HCT116 (cell line): ENCODE measurements at regions not wholly inside any gene's neighbourhood (a gene's known extent, or its start where the extent isn't known, plus 50 kb on each side); places are given as distances from the start of the nearest gene placed in this dataset.

ENCODE experiments used
- ATAC-seq: fragments of 200-7000 bp; cut with Tn5 transposase; 2 replicates; pipeline ENCODE4 v1.9.1; 2020; ENCODE audit warnings: mild to moderate bottlenecking, moderate library complexity
- BruUV-seq: library from RNA; stranded (reverse); fragments of 400-500 nt; replicated peaks from 2 replicates; lab custom pipeline; 2021; lab: Mats Ljungman, UMichigan
- CTCF ChIA-PET: fragments of 300-600 bp; sonication (Branson Sonifier 250); formaldehyde crosslinking; loops from one replicate; lab custom pipeline; 2021; ENCODE audit warnings: antibody characterized with exemption; lab: Charles Lee
- POLR2A ChIA-PET: fragments of 300-600, 350-600 bp; sonication (Branson Sonifier 250); formaldehyde crosslinking; loops from one replicate; lab custom pipeline; 2021; ENCODE audit warnings: antibody characterized with exemption; lab: Charles Lee
- RAD21 ChIA-PET, 2 experiments: fragments of 300-600 bp; sonication (Branson Sonifier 250); formaldehyde crosslinking; loops; one replicate each; lab custom pipeline; 2023; ENCODE audit warnings: low total read pairs in 2 of 2; ENCODE audit not compliant: uncharacterized antibody in 2 of 2, unreplicated experiment in 2 of 2, low non-redundant PET in 1 of 2; lab: Charles Lee
- DNase-seq: peaks from one replicate; pipeline ENCODE4 v3.0.0-alpha.2; 2010; ENCODE audit warnings: low read depth, low spot score
- H2AFZ ChIP-seq: fragments of 200-600 bp; shearing (Covaris generic), sonication (generic); 2 replicates; pipeline ENCODE4 v1.6.1; 2017; ENCODE audit warnings: low read depth, mixed run types, mixed read lengths, antibody characterized with exemption, low read length; ENCODE audit not compliant: poor library complexity, severe bottlenecking
- H3K27ac ChIP-seq: 2 replicates; pipeline ENCODE4 v1.5.1; 2012; ENCODE audit warnings: low read depth, low read length
- H3K27me3 ChIP-seq: fragments of 200-600 bp; sonication (generic); 2 replicates; pipeline ENCODE4 v1.6.1; 2016; ENCODE audit warnings: mixed run types, low read length, mixed read lengths; ENCODE audit not compliant: insufficient read depth
- H3K36me3 ChIP-seq, 2 experiments: fragments of 200-500 bp in 1 of 2; fragments of 200-600 bp in 1 of 2; sonication (Bioruptor generic) in 1 of 2; sonication (generic) in 1 of 2; 2 replicates each; pipeline versions ENCODE4 v1.5.1 to v1.6.1; 2014 to 2016; ENCODE audit warnings: low read length in 2 of 2, inconsistent platforms in 1 of 2, mixed read lengths in 1 of 2, mixed run types in 1 of 2; ENCODE audit not compliant: insufficient read depth in 2 of 2, control insufficient read depth in 1 of 2
- H3K4me1 ChIP-seq, 2 experiments: fragments of 200-600 bp in 1 of 2; sonication (generic) in 1 of 2; 2 replicates each; pipeline versions ENCODE4 v1.5.1 to v1.6.1; 2012 to 2017; ENCODE audit warnings: low read length in 2 of 2, inconsistent platforms in 1 of 2, mild to moderate bottlenecking in 1 of 2, mixed read lengths in 1 of 2, mixed run types in 1 of 2, moderate library complexity in 1 of 2; ENCODE audit not compliant: insufficient read depth in 2 of 2, control insufficient read depth in 1 of 2
- H3K4me2 ChIP-seq: fragments of 200-600 bp; sonication (generic); 2 replicates; pipeline ENCODE4 v1.6.1; 2017; ENCODE audit warnings: mixed run types, low read length, mixed read lengths
- H3K4me3 ChIP-seq, 2 experiments: fragments of 200-600 bp in 1 of 2; sonication (generic) in 1 of 2; replicated peaks in 1 of 2; 2 replicates each; pipeline ENCODE4 v1.5.1; 2011 to 2016; ENCODE audit warnings: low read length in 2 of 2, control low read depth in 1 of 2, low read depth in 1 of 2, mild to moderate bottlenecking in 1 of 2, mixed read lengths in 1 of 2, mixed run types in 1 of 2
- H3K79me2 ChIP-seq: fragments of 200-600 bp; sonication (generic); 2 replicates; pipeline ENCODE4 v1.6.1; 2017; ENCODE audit warnings: mild to moderate bottlenecking, mixed run types, low read length, moderate library complexity, mixed read lengths; ENCODE audit not compliant: insufficient read depth
- H3K9ac ChIP-seq: fragments of 200-600 bp; sonication (generic); 2 replicates; pipeline ENCODE4 v1.6.1; 2016; ENCODE audit warnings: low read length, mixed read lengths
- H3K9me2 ChIP-seq: fragments of 200-600 bp; sonication (generic), shearing (Covaris generic); 2 replicates; pipeline ENCODE4 v1.6.1; 2017; ENCODE audit warnings: mixed run types, mild to moderate bottlenecking, moderate library complexity; ENCODE audit not compliant: insufficient read depth
- H3K9me3 ChIP-seq, 2 experiments: fragments of 200-500 bp in 1 of 2; fragments of 200-600 bp in 1 of 2; sonication (Bioruptor generic) in 1 of 2; sonication (generic) in 1 of 2; 2 replicates each; pipeline ENCODE4 v1.6.1; 2014 to 2017; ENCODE audit warnings: low read length in 2 of 2, mixed read lengths in 2 of 2, inconsistent platforms in 1 of 2, low read depth in 1 of 2, mild to moderate bottlenecking in 1 of 2, mixed run types in 1 of 2, moderate library complexity in 1 of 2; ENCODE audit not compliant: control insufficient read depth in 1 of 2, insufficient read depth in 1 of 2
- H4K20me1 ChIP-seq: fragments of 200-600 bp; sonication (generic), shearing (Covaris generic); 2 replicates; pipeline ENCODE4 v1.6.1; 2017; ENCODE audit warnings: mixed run types, mild to moderate bottlenecking, moderate library complexity; ENCODE audit not compliant: insufficient read depth
- ATF3 ChIP-seq: IDR thresholded peaks from 2 replicates; pipeline ENCODE4 v1.6.1; 2012
- CEBPB ChIP-seq: IDR thresholded peaks from 2 replicates; pipeline ENCODE4 v1.6.1; 2012; ENCODE audit warnings: low read depth
- EGR1 ChIP-seq: IDR thresholded peaks from 2 replicates; pipeline ENCODE4 v1.6.1; 2012; ENCODE audit warnings: low read depth
- ELF1 ChIP-seq: IDR thresholded peaks from 2 replicates; pipeline ENCODE4 v1.6.1; 2012; ENCODE audit warnings: low read depth, borderline replicate concordance
- EZH2 ChIP-seq: fragments of 200-600 bp; sonication (generic); IDR thresholded peaks from 2 replicates; pipeline ENCODE4 v1.6.1; 2017; ENCODE audit warnings: antibody characterized with exemption, mixed run types
- EZH2phosphoT487 ChIP-seq: fragments of 200-600 bp; IDR thresholded peaks from 2 replicates; pipeline ENCODE4 v1.6.1; 2018; ENCODE audit warnings: antibody characterized with exemption, borderline replicate concordance
- FOSL1 ChIP-seq: IDR thresholded peaks from 2 replicates; pipeline ENCODE4 v1.6.1; 2012; ENCODE audit warnings: low read depth
- MAX ChIP-seq: IDR thresholded peaks from 2 replicates; pipeline ENCODE4 v1.6.1; 2012
- POLR2A ChIP-seq: IDR thresholded peaks from 2 replicates; pipeline ENCODE4 v1.7.0; 2011; ENCODE audit warnings: borderline replicate concordance; ENCODE audit not compliant: insufficient read depth, insufficient read length; ENCODE audit errors: extremely low read depth
- POLR2AphosphoS5 ChIP-seq: IDR thresholded peaks from 2 replicates; pipeline ENCODE4 v1.6.1; 2011; ENCODE audit warnings: mild to moderate bottlenecking, low read depth, low read length, moderate library complexity
- RAD21 ChIP-seq: IDR thresholded peaks from 2 replicates; pipeline ENCODE4 v1.6.1; 2012; ENCODE audit warnings: low read depth, mild to moderate bottlenecking
- REST ChIP-seq: IDR thresholded peaks from 2 replicates; pipeline ENCODE4 v1.6.1; 2012; ENCODE audit warnings: low read depth
- SIN3A ChIP-seq: IDR thresholded peaks from 2 replicates; pipeline ENCODE4 v1.6.1; 2012; ENCODE audit warnings: low read depth
- SP1 ChIP-seq: IDR thresholded peaks from 2 replicates; pipeline ENCODE4 v1.6.1; 2012; ENCODE audit warnings: low read depth
- TCF7L2 ChIP-seq: IDR thresholded peaks from 2 replicates; pipeline ENCODE4 v1.7.0; 2011; ENCODE audit warnings: borderline replicate concordance, inconsistent platforms; ENCODE audit not compliant: insufficient read depth, insufficient read length; ENCODE audit errors: extremely low read depth
- YY1 ChIP-seq: IDR thresholded peaks from 2 replicates; pipeline ENCODE4 v1.6.1; 2011; ENCODE audit warnings: low read length, low read depth, moderate library complexity, mild to moderate bottlenecking; ENCODE audit not compliant: insufficient replicate concordance; ENCODE audit errors: extremely low read depth
- ZFX ChIP-seq: fragments of 450-650 bp; IDR thresholded peaks from 2 replicates; pipeline ENCODE4 v1.6.1; 2017
- ZNF274 ChIP-seq: fragments of 200-500 bp; sonication (Bioruptor generic); IDR thresholded peaks from 2 replicates; pipeline ENCODE4 v1.6.1; 2014; ENCODE audit warnings: mild to moderate bottlenecking, low read depth, low read length, inconsistent platforms
- intact Hi-C: fragments of 100-400 bp; cut with micrococcal nuclease; formaldehyde crosslinking; loops from 2 replicates; pipeline ENCODE4 v1.10.0; 2022

GRCh38 chr5:117379521-117379920 is 804.9 kb upstream of the SEMA6A start:
- H3K9ac ChIP-seq: no peak overlapping the region
- ChIA-PET CTCF (no interaction called here), POLR2A (no interaction called here), RAD21 (no interaction called here)
- no peak overlapping the region for H2AFZ ChIP-seq
- no peaks in the 10 kb centered on the region for H4K20me1 ChIP-seq
- H3K9me3 ChIP-seq: no peaks in the 10 kb centered on the region
- TF ChIP-seq POLR2AphosphoS5 (no peak), MAX (no peak), TCF7L2 (no peak), ELF1 (no peak), FOSL1 (no peak), REST (no peak), SIN3A (no peak), ZFX (no peak), YY1 (no peak), CEBPB (no peak), SP1 (no peak), EZH2 (no peak), EGR1 (no peak), EZH2phosphoT487 (no peak), ATF3 (no peak), POLR2A (no peak), ZNF274 (no peak), RAD21 (no peak)
- no peaks in the 10 kb centered on the region for H3K79me2 ChIP-seq
- intact Hi-C loops: no loop called here
- no peaks in the 10 kb centered on the region for H3K4me1 ChIP-seq
- ATAC-seq: no peak
- no TSS peak for BruUV-seq
- H3K27ac ChIP-seq: no peak overlapping the region
- no peak overlapping the region for H3K4me3 ChIP-seq
- no peaks in the 10 kb centered on the region for H3K36me3 ChIP-seq
- DNase-seq: no peak
- no peaks in the 10 kb centered on the region for H3K27me3 ChIP-seq
- no peak overlapping the region for H3K4me2 ChIP-seq
- H3K9me2 ChIP-seq: no peaks in the 10 kb centered on the region
